Natural killer cell (primary cell): ENCODE measurements at regions not wholly inside any gene's neighbourhood (a gene's known extent, or its start where the extent isn't known, plus 50 kb on each side); places are given as distances from the start of the nearest gene placed in this dataset.

ENCODE experiments used
- ATAC-seq, 3 donors: fragments of 150-1000 bp in 2 of 3; fragments of 200-7000 bp in 1 of 3; cut with Tn5 transposase; 1 replicate in 1 of 3; 2 replicates in 2 of 3; pipeline ENCODE4 v1.10.0; 2021; ENCODE audit warnings: mild to moderate bottlenecking in 2 of 3, moderate library complexity in 2 of 3
- DNase-seq, 2 donors: peaks; one replicate each; pipeline versions ENCODE4 v3.0.0 to v3.0.0-alpha.2; 2013 to 2021; ENCODE audit warnings: mixed read lengths in 1 of 2
- H3K27ac ChIP-seq: one replicate; pipeline ENCODE4 v1.5.1; 2013; ENCODE audit warnings: mild to moderate bottlenecking, low read length
- H3K27me3 ChIP-seq: one replicate; pipeline ENCODE4 v1.6.1; 2013; ENCODE audit warnings: low read length; ENCODE audit not compliant: control insufficient read depth, insufficient read depth
- H3K36me3 ChIP-seq: one replicate; pipeline ENCODE4 v1.6.1; 2013; ENCODE audit warnings: low read length; ENCODE audit not compliant: control insufficient read depth, insufficient read depth
- H3K4me1 ChIP-seq: one replicate; pipeline ENCODE4 v1.6.1; 2013; ENCODE audit warnings: low read length; ENCODE audit not compliant: control insufficient read depth, insufficient read depth
- H3K4me3 ChIP-seq: one replicate; pipeline ENCODE4 v1.5.1; 2013; ENCODE audit warnings: low read length
- H3K9me3 ChIP-seq: one replicate; pipeline ENCODE4 v1.6.1; 2013; ENCODE audit warnings: low read length; ENCODE audit not compliant: control insufficient read depth, insufficient read depth
- H3K27ac Mint-ChIP-seq, 2 donors: one replicate each; pipeline ENCODE4 v1.8.0; 2022; ENCODE audit warnings: mild to moderate bottlenecking in 2 of 2, mixed read lengths in 2 of 2, moderate library complexity in 1 of 2
- H3K27me3 Mint-ChIP-seq, 2 donors: one replicate each; pipeline ENCODE4 v1.8.0; 2022; ENCODE audit warnings: low read depth in 2 of 2, mixed read lengths in 2 of 2
- H3K36me3 Mint-ChIP-seq: one replicate; pipeline ENCODE4 v1.8.0; 2022; ENCODE audit warnings: mixed read lengths
- H3K4me1 Mint-ChIP-seq, 2 donors: one replicate each; pipeline ENCODE4 v1.8.0; 2022; ENCODE audit warnings: mixed read lengths in 2 of 2
- H3K4me3 Mint-ChIP-seq: one replicate; pipeline ENCODE4 v1.8.0; 2022; ENCODE audit warnings: mild to moderate bottlenecking, moderate library complexity, mixed read lengths
- H3K9me3 Mint-ChIP-seq, 2 donors: one replicate each; pipeline ENCODE4 v1.8.0; 2022; ENCODE audit warnings: mixed read lengths in 2 of 2
- WGBS: methylation state at CpG from one replicate; pipeline ENCODE4 v1.1.7; 2013; ENCODE audit warnings: missing lambda C conversion rate; ENCODE audit not compliant: insufficient coverage; 5-methylcytosine and 5-hydroxymethylcytosine counted together
- intact Hi-C: fragments of 100-400 bp; cut with micrococcal nuclease; formaldehyde crosslinking; loops from one replicate; pipeline ENCODE4 v1.14.2; 2022
- TF ChIP-seq, protein P1 (sequence below): fragments of 200-600 bp; IDR thresholded peaks from one replicate; pipeline ENCODE4 v1.8.0; 2022; ENCODE audit warnings: antibody characterized with exemption

DNA sequence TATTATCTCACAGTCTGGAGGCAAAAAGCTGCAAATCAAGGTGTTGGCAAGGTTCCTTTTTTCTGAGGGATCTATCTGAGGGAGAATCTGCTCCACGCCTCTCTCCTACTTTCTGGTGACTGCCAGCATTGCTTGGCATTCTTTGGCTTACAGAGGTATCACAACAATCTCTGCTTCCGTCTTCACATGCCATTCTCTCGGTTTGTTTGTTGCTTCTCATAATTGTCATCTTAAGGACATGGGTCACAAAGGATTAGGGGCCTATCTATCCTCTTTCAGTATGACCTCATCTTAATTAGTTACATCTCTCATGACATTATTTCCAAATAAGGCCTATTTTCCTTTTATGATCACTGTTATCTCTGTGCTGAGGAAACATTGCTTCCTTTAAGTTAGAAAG is 345.0 kb downstream of the FOXG1 start:
- intact Hi-C loops = no loop called here
- no peaks in the 10 kb centered on the region for H3K27me3 ChIP-seq
- Mint-ChIP-seq H3K4me1 (no peaks in the 10 kb centered on the region), H3K9me3 (peaks cover 15 to 21% of the 10 kb centered on the region in 2 donors), H3K27ac (no peak overlapping the region), H3K27me3 (no peaks in the 10 kb centered on the region), H3K4me3 (no peak overlapping the region), H3K36me3 (peaks cover 9% of the 10 kb centered on the region)
- no peak overlapping the region for H3K27ac ChIP-seq
- TF ChIP-seq, protein P1, sequence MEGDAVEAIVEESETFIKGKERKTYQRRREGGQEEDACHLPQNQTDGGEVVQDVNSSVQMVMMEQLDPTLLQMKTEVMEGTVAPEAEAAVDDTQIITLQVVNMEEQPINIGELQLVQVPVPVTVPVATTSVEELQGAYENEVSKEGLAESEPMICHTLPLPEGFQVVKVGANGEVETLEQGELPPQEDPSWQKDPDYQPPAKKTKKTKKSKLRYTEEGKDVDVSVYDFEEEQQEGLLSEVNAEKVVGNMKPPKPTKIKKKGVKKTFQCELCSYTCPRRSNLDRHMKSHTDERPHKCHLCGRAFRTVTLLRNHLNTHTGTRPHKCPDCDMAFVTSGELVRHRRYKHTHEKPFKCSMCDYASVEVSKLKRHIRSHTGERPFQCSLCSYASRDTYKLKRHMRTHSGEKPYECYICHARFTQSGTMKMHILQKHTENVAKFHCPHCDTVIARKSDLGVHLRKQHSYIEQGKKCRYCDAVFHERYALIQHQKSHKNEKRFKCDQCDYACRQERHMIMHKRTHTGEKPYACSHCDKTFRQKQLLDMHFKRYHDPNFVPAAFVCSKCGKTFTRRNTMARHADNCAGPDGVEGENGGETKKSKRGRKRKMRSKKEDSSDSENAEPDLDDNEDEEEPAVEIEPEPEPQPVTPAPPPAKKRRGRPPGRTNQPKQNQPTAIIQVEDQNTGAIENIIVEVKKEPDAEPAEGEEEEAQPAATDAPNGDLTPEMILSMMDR = no peak
- H3K4me1 ChIP-seq = no peaks in the 10 kb centered on the region
- 80% methylated on average over 3 of the region's 3 CpGs for WGBS
- H3K36me3 ChIP-seq = no peaks in the 10 kb centered on the region
- no peak for DNase-seq
- H3K9me3 ChIP-seq = no peaks in the 10 kb centered on the region
- no peak for ATAC-seq
- no peak overlapping the region for H3K4me3 ChIP-seq

DNA sequence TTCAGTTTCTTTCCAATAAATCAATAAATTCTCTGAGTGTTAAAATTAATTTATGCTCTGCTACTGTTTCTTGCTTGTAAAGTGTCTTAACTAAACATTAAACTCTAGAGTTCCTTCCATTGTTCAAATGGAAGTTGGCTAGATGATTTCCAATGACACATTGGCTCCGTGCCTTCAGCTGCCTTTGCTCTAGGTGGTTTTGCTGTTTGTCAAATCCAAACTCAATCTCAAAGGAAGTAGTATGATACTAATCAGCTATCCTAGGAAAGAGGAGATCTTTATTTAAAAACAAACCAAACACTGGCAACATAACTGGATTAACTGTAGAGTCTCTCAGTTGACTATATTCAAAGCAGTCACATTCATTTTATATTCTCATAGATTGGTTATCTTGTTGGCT is 356.4 kb downstream of the FOXG1 start:
- Histone ChIP-seq H3K4me1 (no peaks in the 10 kb centered on the region), H3K27ac (no peak overlapping the region), H3K4me3 (no peak overlapping the region), H3K27me3 (no peaks in the 10 kb centered on the region), H3K36me3 (no peaks in the 10 kb centered on the region), H3K9me3 (peaks cover 2% of the 10 kb centered on the region)
- DNase-seq (no peak), ATAC-seq (no peak)
- Mint-ChIP-seq H3K36me3 (peaks cover 19% of the 10 kb centered on the region), H3K4me1 (no peaks in the 10 kb centered on the region), H3K4me3 (no peak overlapping the region), H3K9me3 (peaks cover 10 to 16% of the 10 kb centered on the region in 2 donors), H3K27ac (no peak overlapping the region), H3K27me3 (no peaks in the 10 kb centered on the region)
- TF ChIP-seq, protein P1 = no peak
- WGBS = no CpG with 5 or more reads among the region's 1 CpG
- intact Hi-C loops = no loop called here

DNA sequence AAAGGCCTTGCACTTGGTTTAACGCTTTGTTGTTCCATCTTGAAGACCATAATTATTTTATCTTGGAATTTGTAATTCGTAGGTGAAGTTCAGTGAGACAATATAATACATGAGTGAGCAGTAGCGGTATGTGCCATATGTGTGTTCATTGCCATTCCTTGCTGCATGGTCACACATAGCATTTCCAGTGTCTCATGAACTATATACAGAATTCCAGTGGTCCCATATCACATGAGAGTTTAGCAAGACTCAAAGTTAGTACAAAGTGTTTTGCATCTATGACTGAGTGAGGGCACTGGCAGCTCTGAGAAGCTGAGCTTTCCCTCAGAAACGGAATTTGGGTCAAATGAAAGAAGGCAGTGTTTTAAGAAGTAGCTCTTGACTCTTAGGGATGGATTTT is 359.8 kb downstream of the FOXG1 start:
- H3K4me1 ChIP-seq = no peaks in the 10 kb centered on the region
- Mint-ChIP-seq H3K9me3 (peaks cover 14 to 20% of the 10 kb centered on the region in 2 donors), H3K4me3 (no peak overlapping the region), H3K27ac (no peak overlapping the region), H3K36me3 (peaks cover 12% of the 10 kb centered on the region), H3K27me3 (no peaks in the 10 kb centered on the region), H3K4me1 (no peaks in the 10 kb centered on the region)
- no peak overlapping the region for H3K27ac ChIP-seq
- WGBS = 82% methylated on average over 4 of the region's 4 CpGs
- TF ChIP-seq, protein P1 = no peak
- no peak overlapping the region for H3K4me3 ChIP-seq
- H3K36me3 ChIP-seq = no peaks in the 10 kb centered on the region
- H3K27me3 ChIP-seq = no peaks in the 10 kb centered on the region
- DNase-seq = no peak
- H3K9me3 ChIP-seq = no peaks in the 10 kb centered on the region
- intact Hi-C loops = no loop called here
- no peak for ATAC-seq

DNA sequence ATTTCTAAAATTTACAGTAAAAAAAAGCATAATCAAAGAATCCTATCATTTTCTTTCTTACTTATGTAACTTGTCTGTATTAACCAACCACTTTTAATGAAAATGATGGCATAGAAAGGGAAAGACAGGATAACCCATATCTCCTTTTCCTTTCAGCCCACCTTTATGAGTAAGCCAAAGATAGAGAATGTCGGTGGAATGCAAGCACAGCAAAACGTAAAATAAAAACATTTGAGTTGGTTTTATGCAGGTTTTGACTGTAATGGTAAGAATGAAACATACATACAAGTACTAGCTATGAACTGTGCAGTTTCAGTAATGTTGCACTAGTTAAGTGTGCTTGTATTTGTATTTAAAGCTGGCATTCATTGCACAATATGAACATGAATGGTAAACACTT is 360.3 kb downstream of the FOXG1 start:
- Mint-ChIP-seq H3K9me3 (peaks cover 14 to 18% of the 10 kb centered on the region in 2 donors), H3K4me3 (no peak overlapping the region), H3K27ac (no peak overlapping the region), H3K36me3 (peaks cover 12% of the 10 kb centered on the region), H3K4me1 (no peaks in the 10 kb centered on the region), H3K27me3 (no peaks in the 10 kb centered on the region)
- TF ChIP-seq, protein P1 = no peak
- ATAC-seq (no peak), DNase-seq (no peak)
- Histone ChIP-seq H3K9me3 (no peaks in the 10 kb centered on the region), H3K4me1 (no peaks in the 10 kb centered on the region), H3K36me3 (no peaks in the 10 kb centered on the region), H3K27me3 (no peaks in the 10 kb centered on the region), H3K4me3 (no peak overlapping the region), H3K27ac (no peak overlapping the region)
- intact Hi-C loops = no loop called here
- WGBS = 100% methylated on average over 1 of the region's 2 CpGs
